ENCODE measurements at regions not wholly inside any gene's neighbourhood (a gene's known extent, or its start where the extent isn't known, plus 50 kb on each side); places are given as distances from the start of the nearest gene placed in this dataset.

GRCh38 chr1:55955016-55955621 lies 624.2 kb downstream of the PLPP3 start:
- POLR2A ChIA-PET: no interaction called here
- WGBS (ENCODE audit: low lambda C conversion rate): 31% methylated on average over 12 of the region's 12 CpGs
- Histone ChIP-seq H3K36me3 (replicated peaks in 1 of 2; ENCODE audit: control insufficient read depth in 1 of 2, insufficient read depth in 2 of 2, low read length in 2 of 2) (no peaks in the 10 kb centered on the region), H3K4me3 (replicated peaks in 1 of 3; ENCODE audit: insufficient read depth in 1 of 3, low read depth in 2 of 3, low read length in 3 of 3) (no peak overlapping the region), H3K9ac (ENCODE audit: insufficient read depth, low read depth, low read length) (no peak overlapping the region), H2AFZ (ENCODE audit: low read length) (no peak overlapping the region), H4K20me1 (ENCODE audit: insufficient read depth, low read length) (no peaks in the 10 kb centered on the region), H3K4me1 (ENCODE audit: insufficient read depth, low read length) (no peaks in the 10 kb centered on the region), H3K27ac (ENCODE audit: extremely low read length, insufficient read depth, low read length) (no peak overlapping the region), H3K9me3 (ENCODE audit: low read length) (0 out of 2 replicates have a peak, but pooled peaks cover 6% of the 10 kb centered on the region), H3K4me2 (ENCODE audit: low read depth, low read length) (no peak overlapping the region), H3K27me3 (ENCODE audit: control insufficient read depth in 1 of 2, insufficient read depth in 2 of 2, low read length in 2 of 2) (no peaks in the 10 kb centered on the region), H3K79me2 (ENCODE audit: insufficient read depth, low read length) (no peaks in the 10 kb centered on the region)
- TF ChIP-seq ZSCAN30 (CRISPR knock-in tag; IDR thresholded peaks at IDR 0.05) (no peak), NR0B2 (CRISPR knock-in tag; IDR thresholded peaks at IDR 0.05) (no peak), SMAD3 (CRISPR knock-in tag; IDR thresholded peaks at IDR 0.05) (no peak), U2AF2 (IDR thresholded peaks at IDR 0.05; ENCODE audit: low read depth, low read length) (no peak), HNRNPUL1 (IDR thresholded peaks at IDR 0.05; ENCODE audit: low read depth, low read length) (no peak), RAD51 (IDR thresholded peaks at IDR 0.05; ENCODE audit: borderline replicate concordance) (no peak), GZF1 (CRISPR knock-in tag; IDR thresholded peaks at IDR 0.05) (no peak), POLR2AphosphoS2 (IDR thresholded peaks at IDR 0.05; ENCODE audit: low read depth, low read length) (no peak)
- TF ChIP-seq, protein P1, sequence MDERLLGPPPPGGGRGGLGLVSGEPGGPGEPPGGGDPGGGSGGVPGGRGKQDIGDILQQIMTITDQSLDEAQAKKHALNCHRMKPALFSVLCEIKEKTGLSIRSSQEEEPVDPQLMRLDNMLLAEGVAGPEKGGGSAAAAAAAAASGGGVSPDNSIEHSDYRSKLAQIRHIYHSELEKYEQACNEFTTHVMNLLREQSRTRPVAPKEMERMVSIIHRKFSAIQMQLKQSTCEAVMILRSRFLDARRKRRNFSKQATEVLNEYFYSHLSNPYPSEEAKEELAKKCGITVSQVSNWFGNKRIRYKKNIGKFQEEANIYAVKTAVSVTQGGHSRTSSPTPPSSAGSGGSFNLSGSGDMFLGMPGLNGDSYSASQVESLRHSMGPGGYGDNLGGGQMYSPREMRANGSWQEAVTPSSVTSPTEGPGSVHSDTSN (CRISPR knock-in tag; IDR thresholded peaks at IDR 0.05): no peak
- TF ChIP-seq, protein P2, sequence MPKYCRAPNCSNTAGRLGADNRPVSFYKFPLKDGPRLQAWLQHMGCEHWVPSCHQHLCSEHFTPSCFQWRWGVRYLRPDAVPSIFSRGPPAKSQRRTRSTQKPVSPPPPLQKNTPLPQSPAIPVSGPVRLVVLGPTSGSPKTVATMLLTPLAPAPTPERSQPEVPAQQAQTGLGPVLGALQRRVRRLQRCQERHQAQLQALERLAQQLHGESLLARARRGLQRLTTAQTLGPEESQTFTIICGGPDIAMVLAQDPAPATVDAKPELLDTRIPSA (CRISPR knock-in tag; IDR thresholded peaks at IDR 0.05; ENCODE audit: borderline replicate concordance): no peak
- TF ChIP-seq, protein P3, sequence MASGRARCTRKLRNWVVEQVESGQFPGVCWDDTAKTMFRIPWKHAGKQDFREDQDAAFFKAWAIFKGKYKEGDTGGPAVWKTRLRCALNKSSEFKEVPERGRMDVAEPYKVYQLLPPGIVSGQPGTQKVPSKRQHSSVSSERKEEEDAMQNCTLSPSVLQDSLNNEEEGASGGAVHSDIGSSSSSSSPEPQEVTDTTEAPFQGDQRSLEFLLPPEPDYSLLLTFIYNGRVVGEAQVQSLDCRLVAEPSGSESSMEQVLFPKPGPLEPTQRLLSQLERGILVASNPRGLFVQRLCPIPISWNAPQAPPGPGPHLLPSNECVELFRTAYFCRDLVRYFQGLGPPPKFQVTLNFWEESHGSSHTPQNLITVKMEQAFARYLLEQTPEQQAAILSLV (CRISPR knock-in tag; IDR thresholded peaks at IDR 0.05; ENCODE audit: borderline replicate concordance): no peak
- CTCF ChIA-PET (ENCODE audit: low intra/inter-chr PET ratio, low total read pairs): no interaction called here
- ATAC-seq: no peak
- intact Hi-C loops (cut with micrococcal nuclease; ENCODE audit: unreplicated experiment) (no loop called here), in situ Hi-C loops (cut with HindIII; ENCODE audit: extremely low pct_ligation_motif_present, low pct_unique_long_range_greater_than_20kb) (no loop called here)
- DNase-seq (ENCODE audit: low spot score): no peak
- BruUV-seq (replicated peaks): no TSS peak
- no peak for FAIRE-seq
